Thoracic aorta (tissue), 2 donors: ENCODE measurements at regions not wholly inside any gene's neighbourhood (a gene's known extent, or its start where the extent isn't known, plus 50 kb on each side); places are given as distances from the start of the nearest gene placed in this dataset.

ENCODE experiments used
- ATAC-seq: fragments of 150-250 bp; one replicate; pipeline ENCODE4 v1.8.0; 2017; ENCODE audit warnings: low read depth; ENCODE audit not compliant: insufficient number of reproducible peaks, low FRiP score
- DNase-seq: peaks from one replicate; pipeline ENCODE4 v3.0.0-alpha.2; 2020; ENCODE audit warnings: low spot score
- H3K27ac ChIP-seq, 2 donors: fragments of 200-600 bp; sonication (generic); 1 replicate in 1 of 2; 2 replicates in 1 of 2; pipeline ENCODE4 v1.5.1; 2016; ENCODE audit warnings: mild to moderate bottlenecking in 2 of 2, moderate library complexity in 2 of 2
- H3K27me3 ChIP-seq: fragments of 200-600 bp; sonication (generic); replicated peaks from 2 replicates; pipeline ENCODE4 v1.6.0; 2016; ENCODE audit warnings: mild to moderate bottlenecking; ENCODE audit not compliant: insufficient read depth
- H3K36me3 ChIP-seq: fragments of 200-600 bp; sonication (generic); one replicate; pipeline ENCODE4 v1.5.1; 2016
- H3K4me1 ChIP-seq, 2 donors: fragments of 200-600 bp; sonication (generic); 1 replicate in 1 of 2; 2 replicates in 1 of 2; pipeline versions ENCODE4 v1.5.1 to v1.6.0; 2016; ENCODE audit warnings: low read depth in 2 of 2, mild to moderate bottlenecking in 1 of 2; ENCODE audit not compliant: control insufficient read depth in 1 of 2
- H3K4me3 ChIP-seq: fragments of 200-600 bp; sonication (generic); 2 replicates; pipeline ENCODE4 v1.5.1; 2016; ENCODE audit warnings: mild to moderate bottlenecking
- H3K9me3 ChIP-seq: fragments of 200-600 bp; sonication (generic); 2 replicates; pipeline ENCODE4 v1.5.1; 2016
- TF ChIP-seq, protein P1 (sequence below): fragments of 200-600 bp; sonication (generic); IDR thresholded peaks from one replicate; pipeline ENCODE4 v1.5.1; 2019; ENCODE audit warnings: antibody characterized with exemption

DNA sequence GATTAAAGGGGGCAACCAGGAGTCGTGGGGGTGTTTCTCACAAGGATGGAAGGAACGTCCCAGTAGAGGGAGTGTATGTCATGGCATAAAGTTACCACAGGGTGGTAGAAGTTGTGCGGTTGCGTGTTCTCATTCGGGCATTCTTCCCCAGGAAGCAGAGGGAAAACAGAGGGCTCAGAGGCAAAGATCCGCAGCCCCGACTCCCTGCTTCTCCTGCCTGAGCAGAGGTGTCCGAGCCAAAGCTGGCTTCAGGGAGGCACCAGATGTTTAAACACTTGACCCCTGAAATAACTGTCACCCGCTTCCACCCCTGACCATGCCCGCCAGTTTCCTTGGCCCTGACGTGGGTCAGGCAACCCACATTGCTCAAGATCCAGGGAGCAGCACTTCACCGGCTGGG lies 83.7 kb downstream of the EN1 start:
- Histone ChIP-seq H3K9me3 (no peaks in the 10 kb centered on the region), H3K27ac (no peak overlapping the region), H3K27me3 (no peaks in the 10 kb centered on the region), H3K36me3 (no peaks in the 10 kb centered on the region), H3K4me3 (no peak overlapping the region), H3K4me1 (no peaks in the 10 kb centered on the region)
- TF ChIP-seq, protein P1, sequence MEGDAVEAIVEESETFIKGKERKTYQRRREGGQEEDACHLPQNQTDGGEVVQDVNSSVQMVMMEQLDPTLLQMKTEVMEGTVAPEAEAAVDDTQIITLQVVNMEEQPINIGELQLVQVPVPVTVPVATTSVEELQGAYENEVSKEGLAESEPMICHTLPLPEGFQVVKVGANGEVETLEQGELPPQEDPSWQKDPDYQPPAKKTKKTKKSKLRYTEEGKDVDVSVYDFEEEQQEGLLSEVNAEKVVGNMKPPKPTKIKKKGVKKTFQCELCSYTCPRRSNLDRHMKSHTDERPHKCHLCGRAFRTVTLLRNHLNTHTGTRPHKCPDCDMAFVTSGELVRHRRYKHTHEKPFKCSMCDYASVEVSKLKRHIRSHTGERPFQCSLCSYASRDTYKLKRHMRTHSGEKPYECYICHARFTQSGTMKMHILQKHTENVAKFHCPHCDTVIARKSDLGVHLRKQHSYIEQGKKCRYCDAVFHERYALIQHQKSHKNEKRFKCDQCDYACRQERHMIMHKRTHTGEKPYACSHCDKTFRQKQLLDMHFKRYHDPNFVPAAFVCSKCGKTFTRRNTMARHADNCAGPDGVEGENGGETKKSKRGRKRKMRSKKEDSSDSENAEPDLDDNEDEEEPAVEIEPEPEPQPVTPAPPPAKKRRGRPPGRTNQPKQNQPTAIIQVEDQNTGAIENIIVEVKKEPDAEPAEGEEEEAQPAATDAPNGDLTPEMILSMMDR = no peak
- ATAC-seq (no peak), DNase-seq (no peak)

DNA sequence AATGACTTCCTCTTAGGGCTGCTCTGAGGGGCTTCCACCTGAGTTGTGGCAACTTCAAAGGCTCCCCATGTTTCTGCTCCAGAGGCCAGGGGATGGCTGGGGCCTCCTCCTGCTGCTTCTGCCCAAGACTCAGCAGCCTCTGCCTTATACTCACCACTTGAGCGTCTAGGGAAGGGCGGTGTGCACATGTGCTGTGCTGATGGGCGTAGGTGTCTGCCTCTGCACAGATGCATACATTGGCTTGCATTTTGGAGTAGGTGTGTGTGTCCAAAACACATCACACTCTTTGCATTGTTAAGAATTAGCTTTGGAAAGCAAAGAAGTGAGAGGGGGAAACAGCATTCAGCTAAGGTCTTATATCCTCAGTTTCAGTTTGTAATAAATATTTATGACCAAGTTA lies 85.2 kb downstream of the EN1 start:
- no peaks in the 10 kb centered on the region for H3K9me3 ChIP-seq
- no peak overlapping the region for H3K4me3 ChIP-seq
- H3K27me3 ChIP-seq = no peaks in the 10 kb centered on the region
- H3K36me3 ChIP-seq = no peaks in the 10 kb centered on the region
- no peak overlapping the region for H3K27ac ChIP-seq
- DNase-seq (no peak), ATAC-seq (no peak)
- no peaks in the 10 kb centered on the region for H3K4me1 ChIP-seq
- TF ChIP-seq, protein P1 = no peak

DNA sequence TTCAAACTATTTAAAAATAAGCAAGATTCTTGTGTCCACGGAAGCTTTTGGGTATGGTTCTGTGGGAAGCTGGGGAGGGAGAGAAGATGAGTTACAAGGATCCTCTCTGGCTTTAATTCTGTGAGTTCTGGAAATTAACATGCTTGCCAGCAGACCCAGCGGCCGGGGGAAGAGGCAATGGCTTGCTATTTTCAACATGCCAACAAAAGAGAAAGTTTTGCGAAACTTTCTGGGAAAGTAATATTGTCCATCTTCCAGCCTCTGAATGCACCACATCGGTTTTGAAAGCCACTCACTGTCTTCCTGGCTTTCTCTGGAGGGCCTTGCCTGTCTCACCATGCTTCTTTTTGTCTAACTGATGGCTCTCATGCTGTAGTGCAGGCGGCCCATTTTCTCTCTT lies 85.7 kb downstream of the EN1 start:
- Histone ChIP-seq H3K9me3 (no peaks in the 10 kb centered on the region), H3K27ac (no peak overlapping the region), H3K27me3 (no peaks in the 10 kb centered on the region), H3K36me3 (no peaks in the 10 kb centered on the region), H3K4me1 (no peaks in the 10 kb centered on the region), H3K4me3 (no peak overlapping the region)
- no peak for ATAC-seq
- TF ChIP-seq, protein P1 = no peak
- DNase-seq = no peak

DNA sequence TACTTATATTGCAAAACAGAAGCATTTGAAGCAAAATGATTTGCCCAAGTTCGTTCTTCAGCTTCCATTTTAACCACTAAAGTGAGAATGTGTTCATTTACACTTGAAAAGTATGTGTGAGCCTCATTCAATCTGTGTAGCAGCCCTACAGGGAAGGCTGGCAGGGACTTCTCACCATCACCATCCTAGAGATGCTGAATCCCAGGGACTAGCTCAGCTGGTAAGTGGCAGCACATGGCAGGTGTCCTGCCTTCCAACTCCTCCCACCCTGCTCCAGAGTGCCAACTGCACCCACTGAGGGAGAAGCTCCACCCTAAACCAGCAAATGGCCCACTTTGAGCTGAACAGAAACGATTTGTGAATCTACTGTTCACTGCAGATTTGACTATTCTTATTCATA lies 91.5 kb downstream of the EN1 start:
- Histone ChIP-seq H3K4me1 (no peaks in the 10 kb centered on the region), H3K36me3 (no peaks in the 10 kb centered on the region), H3K27me3 (no peaks in the 10 kb centered on the region), H3K27ac (no peak overlapping the region), H3K4me3 (no peak overlapping the region), H3K9me3 (no peaks in the 10 kb centered on the region)
- TF ChIP-seq, protein P1 = no peak
- DNase-seq (no peak), ATAC-seq (no peak)

DNA sequence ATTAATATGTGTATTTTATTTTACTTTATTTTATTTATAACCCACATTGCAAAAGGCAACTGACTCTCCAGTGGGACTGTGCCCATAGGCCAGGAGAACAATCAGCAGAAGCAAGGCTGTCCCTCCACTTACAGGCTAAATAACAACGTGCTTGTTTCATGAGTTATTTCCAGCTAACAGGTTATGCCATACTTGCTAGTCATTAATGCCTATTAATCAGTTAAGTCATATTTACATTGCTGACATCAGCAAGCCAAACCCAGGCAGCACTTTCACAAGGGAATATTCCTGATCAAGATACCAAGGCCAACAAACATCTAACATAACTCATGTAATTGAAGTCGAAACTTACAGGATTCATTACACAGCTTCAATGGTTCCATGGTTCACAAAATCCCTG lies 92.1 kb downstream of the EN1 start:
- no peaks in the 10 kb centered on the region for H3K36me3 ChIP-seq
- no peaks in the 10 kb centered on the region for H3K27me3 ChIP-seq
- DNase-seq = no peak
- no peak overlapping the region for H3K4me3 ChIP-seq
- H3K27ac ChIP-seq = no peak overlapping the region
- ATAC-seq = no peak
- no peaks in the 10 kb centered on the region for H3K9me3 ChIP-seq
- no peaks in the 10 kb centered on the region for H3K4me1 ChIP-seq
- TF ChIP-seq, protein P1 = no peak
